ENCODE measurements at regions not wholly inside any gene's neighbourhood (a gene's known extent, or its start where the extent isn't known, plus 50 kb on each side); places are given as distances from the start of the nearest gene placed in this dataset.

DNA sequence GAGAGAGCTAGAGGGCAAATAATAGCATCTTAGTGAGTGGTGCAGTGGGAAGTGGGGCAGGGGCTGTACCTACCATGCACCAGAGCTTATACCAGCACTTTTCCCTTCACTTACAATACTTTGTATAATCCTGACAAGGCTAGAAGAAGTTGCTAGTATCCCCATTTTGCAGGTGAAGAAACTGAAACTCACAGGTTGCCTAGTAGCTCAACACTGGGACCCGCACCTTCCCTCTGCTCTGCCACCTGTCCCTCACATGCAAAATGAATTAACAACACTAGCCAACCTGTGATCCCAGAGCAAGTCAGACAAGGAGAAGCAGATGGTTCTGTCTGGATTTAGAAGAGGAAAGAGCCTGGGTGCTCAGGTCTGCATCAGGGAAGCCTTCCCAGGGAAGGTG lies 510.4 kb downstream of the BUD13 start:
- no peak for TF ChIP-seq EZH2 (IDR thresholded peaks at IDR 0.05; ENCODE audit: low read length, missing control alignments)
- TF ChIP-seq, protein P1, sequence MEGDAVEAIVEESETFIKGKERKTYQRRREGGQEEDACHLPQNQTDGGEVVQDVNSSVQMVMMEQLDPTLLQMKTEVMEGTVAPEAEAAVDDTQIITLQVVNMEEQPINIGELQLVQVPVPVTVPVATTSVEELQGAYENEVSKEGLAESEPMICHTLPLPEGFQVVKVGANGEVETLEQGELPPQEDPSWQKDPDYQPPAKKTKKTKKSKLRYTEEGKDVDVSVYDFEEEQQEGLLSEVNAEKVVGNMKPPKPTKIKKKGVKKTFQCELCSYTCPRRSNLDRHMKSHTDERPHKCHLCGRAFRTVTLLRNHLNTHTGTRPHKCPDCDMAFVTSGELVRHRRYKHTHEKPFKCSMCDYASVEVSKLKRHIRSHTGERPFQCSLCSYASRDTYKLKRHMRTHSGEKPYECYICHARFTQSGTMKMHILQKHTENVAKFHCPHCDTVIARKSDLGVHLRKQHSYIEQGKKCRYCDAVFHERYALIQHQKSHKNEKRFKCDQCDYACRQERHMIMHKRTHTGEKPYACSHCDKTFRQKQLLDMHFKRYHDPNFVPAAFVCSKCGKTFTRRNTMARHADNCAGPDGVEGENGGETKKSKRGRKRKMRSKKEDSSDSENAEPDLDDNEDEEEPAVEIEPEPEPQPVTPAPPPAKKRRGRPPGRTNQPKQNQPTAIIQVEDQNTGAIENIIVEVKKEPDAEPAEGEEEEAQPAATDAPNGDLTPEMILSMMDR (conservative IDR thresholded peaks at IDR 0.05 in 1 of 2, IDR thresholded peaks at IDR 0.05 in 1 of 2; ENCODE audit: low read depth in 1 of 2, low read length in 2 of 2) = no peak
- Histone ChIP-seq H3K79me2 (ENCODE audit: control insufficient read depth, insufficient read depth, low read length) (no peaks in the 10 kb centered on the region), H2AFZ (ENCODE audit: low read length) (no peak overlapping the region), H3K27me3 (ENCODE audit: control insufficient read depth, insufficient read depth, low read length) (no peaks in the 10 kb centered on the region), H3K9me3 (ENCODE audit: control insufficient read depth, insufficient read depth, low read depth, low read length) (no peaks in the 10 kb centered on the region), H3K36me3 (ENCODE audit: control insufficient read depth, insufficient read depth, low read length) (no peaks in the 10 kb centered on the region), H3K9ac (ENCODE audit: insufficient read depth, low read length) (no peak overlapping the region), H4K20me1 (ENCODE audit: control insufficient read depth, extremely low read depth, insufficient read depth, low read length) (no peaks in the 10 kb centered on the region), H3K4me3 (replicated peaks in 1 of 4; ENCODE audit: control extremely low read depth in 1 of 4, insufficient read depth in 1 of 4, low read depth in 3 of 4, low read length in 4 of 4) (no peak overlapping the region), H3K27ac (ENCODE audit: insufficient read depth, low read length) (no peak overlapping the region), H3K4me1 (ENCODE audit: control insufficient read depth, extremely low read depth, insufficient read depth, low read length) (no peaks in the 10 kb centered on the region), H3K4me2 (ENCODE audit: extremely low read depth, insufficient read depth, low read length) (no peak overlapping the region)
- no peak for DNase-seq (ENCODE audit: low read depth in 2 of 2)

DNA sequence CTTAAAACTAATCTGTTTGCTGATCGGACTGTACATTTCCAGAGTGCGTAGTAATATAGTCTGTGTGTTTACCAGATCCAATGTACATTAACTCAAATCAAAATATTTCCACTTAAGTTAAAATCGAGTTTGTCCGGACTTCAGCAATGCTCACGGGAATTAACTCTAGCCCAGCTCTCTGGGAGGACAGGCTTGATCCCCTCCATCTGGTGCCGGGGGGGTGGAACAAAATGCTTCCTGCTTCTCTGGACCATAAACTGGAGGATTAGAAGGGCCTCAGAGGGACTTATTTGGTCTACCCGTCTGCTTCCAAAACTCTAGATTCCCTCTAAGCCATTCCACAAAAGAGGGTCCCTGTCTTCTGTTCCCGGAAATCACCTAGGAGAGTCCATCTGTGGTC lies 511.2 kb downstream of the BUD13 start:
- DNase-seq (ENCODE audit: low read depth in 2 of 2) = no peak
- Histone ChIP-seq H2AFZ (ENCODE audit: low read length) (no peak overlapping the region), H3K4me2 (ENCODE audit: extremely low read depth, insufficient read depth, low read length) (no peak overlapping the region), H3K4me3 (replicated peaks in 1 of 4; ENCODE audit: control extremely low read depth in 1 of 4, insufficient read depth in 1 of 4, low read depth in 3 of 4, low read length in 4 of 4) (no peak overlapping the region), H3K4me1 (ENCODE audit: control insufficient read depth, extremely low read depth, insufficient read depth, low read length) (no peaks in the 10 kb centered on the region), H3K27me3 (ENCODE audit: control insufficient read depth, insufficient read depth, low read length) (no peaks in the 10 kb centered on the region), H3K36me3 (ENCODE audit: control insufficient read depth, insufficient read depth, low read length) (no peaks in the 10 kb centered on the region), H3K9me3 (ENCODE audit: control insufficient read depth, insufficient read depth, low read depth, low read length) (no peaks in the 10 kb centered on the region), H3K9ac (ENCODE audit: insufficient read depth, low read length) (no peak overlapping the region), H4K20me1 (ENCODE audit: control insufficient read depth, extremely low read depth, insufficient read depth, low read length) (no peaks in the 10 kb centered on the region), H3K27ac (ENCODE audit: insufficient read depth, low read length) (no peak overlapping the region), H3K79me2 (ENCODE audit: control insufficient read depth, insufficient read depth, low read length) (no peaks in the 10 kb centered on the region)
- no peak for TF ChIP-seq EZH2 (IDR thresholded peaks at IDR 0.05; ENCODE audit: low read length, missing control alignments)
- TF ChIP-seq, protein P1 (conservative IDR thresholded peaks at IDR 0.05 in 1 of 2, IDR thresholded peaks at IDR 0.05 in 1 of 2; ENCODE audit: low read depth in 1 of 2, low read length in 2 of 2) = no peak

DNA sequence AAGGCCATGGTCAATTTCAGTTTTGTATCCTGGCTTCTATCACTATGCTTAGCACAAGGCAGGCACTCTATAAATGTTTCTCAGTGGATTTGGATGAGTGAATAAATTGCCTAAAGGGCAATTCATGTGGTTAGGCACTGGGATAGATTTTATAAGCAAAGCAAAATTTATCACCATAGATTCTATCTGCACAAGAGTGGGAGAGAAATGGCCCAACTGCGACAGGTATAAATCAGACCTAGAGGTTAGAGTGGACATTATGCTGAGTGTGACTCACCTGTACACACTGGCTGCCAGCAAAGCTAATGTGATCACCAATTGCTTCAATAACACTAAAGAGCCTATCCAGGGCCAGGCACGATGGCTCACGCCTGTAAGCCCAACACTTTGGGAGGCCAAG lies 514.0 kb downstream of the BUD13 start:
- no peaks in the 10 kb centered on the region for H3K36me3 ChIP-seq (ENCODE audit: control insufficient read depth, insufficient read depth, low read length)
- H3K9me3 ChIP-seq (ENCODE audit: control insufficient read depth, insufficient read depth, low read depth, low read length) = no peaks in the 10 kb centered on the region
- no peaks in the 10 kb centered on the region for H4K20me1 ChIP-seq (ENCODE audit: control insufficient read depth, extremely low read depth, insufficient read depth, low read length)
- H3K4me1 ChIP-seq (ENCODE audit: control insufficient read depth, extremely low read depth, insufficient read depth, low read length) = no peaks in the 10 kb centered on the region
- TF ChIP-seq, protein P1 (conservative IDR thresholded peaks at IDR 0.05 in 1 of 2, IDR thresholded peaks at IDR 0.05 in 1 of 2; ENCODE audit: low read depth in 1 of 2, low read length in 2 of 2) = no peak
- TF ChIP-seq EZH2 (IDR thresholded peaks at IDR 0.05; ENCODE audit: low read length, missing control alignments) = no peak
- H2AFZ ChIP-seq (ENCODE audit: low read length) = no peak overlapping the region
- no peaks in the 10 kb centered on the region for H3K79me2 ChIP-seq (ENCODE audit: control insufficient read depth, insufficient read depth, low read length)
- no peak overlapping the region for H3K4me2 ChIP-seq (ENCODE audit: extremely low read depth, insufficient read depth, low read length)
- DNase-seq (ENCODE audit: low read depth in 2 of 2) = no peak
- no peak overlapping the region for H3K4me3 ChIP-seq (replicated peaks in 1 of 4; ENCODE audit: control extremely low read depth in 1 of 4, insufficient read depth in 1 of 4, low read depth in 3 of 4, low read length in 4 of 4)
- no peak overlapping the region for H3K27ac ChIP-seq (ENCODE audit: insufficient read depth, low read length)
- no peak overlapping the region for H3K9ac ChIP-seq (ENCODE audit: insufficient read depth, low read length)
- no peaks in the 10 kb centered on the region for H3K27me3 ChIP-seq (ENCODE audit: control insufficient read depth, insufficient read depth, low read length)
